Keratinocyte (primary cell): ENCODE measurements at regions not wholly inside any gene's neighbourhood (a gene's known extent, or its start where the extent isn't known, plus 50 kb on each side); places are given as distances from the start of the nearest gene placed in this dataset.

Experiments
- DNase-seq: peaks from one replicate; pipeline ENCODE4 v3.0.0-alpha.2; 2011; ENCODE audit warnings: low read depth, missing footprints, low spot score
- FAIRE-seq: peaks from 2 replicates; lab custom pipeline; 2011; peaks lifted over from hg19 to GRCh38; lab: Jason Lieb, UNC
- H2AFZ ChIP-seq: 2 replicates; pipeline ENCODE4 v1.6.0; 2012; ENCODE audit warnings: low read length, control low read depth, inconsistent platforms; ENCODE audit not compliant: control insufficient read depth
- H3K27ac ChIP-seq: 2 replicates; pipeline ENCODE4 v1.5.1; 2011; ENCODE audit warnings: low read length; ENCODE audit not compliant: control insufficient read depth, insufficient read depth
- H3K27me3 ChIP-seq: 3 replicates; pipeline ENCODE4 v1.6.0; 2011; ENCODE audit warnings: low read length; ENCODE audit not compliant: control insufficient read depth, insufficient read depth; ENCODE audit errors: extremely low read depth
- H3K36me3 ChIP-seq, 2 experiments: 2 replicates in 1 of 2; 3 replicates in 1 of 2; pipeline ENCODE4 v1.5.1; 2011; ENCODE audit warnings: low read length in 2 of 2, mild to moderate bottlenecking in 1 of 2; ENCODE audit not compliant: control insufficient read depth in 2 of 2, insufficient read depth in 2 of 2; ENCODE audit errors: extremely low read depth in 1 of 2
- H3K4me1 ChIP-seq: 3 replicates; pipeline ENCODE4 v1.5.1; 2011; ENCODE audit warnings: low read length; ENCODE audit not compliant: control insufficient read depth, insufficient read depth; ENCODE audit errors: extremely low read depth
- H3K4me2 ChIP-seq: 3 replicates; pipeline ENCODE4 v1.6.0; 2011; ENCODE audit warnings: low read depth, low read length; ENCODE audit not compliant: control insufficient read depth, insufficient read depth; ENCODE audit errors: extremely low read depth
- H3K4me3 ChIP-seq, 3 experiments: fragments of 200-600 bp in 1 of 3; sonication (generic) in 1 of 3; 2 replicates in 2 of 3; 3 replicates in 1 of 3; pipeline ENCODE4 v1.5.1; 2011 to 2016; ENCODE audit warnings: low read length in 3 of 3, mild to moderate bottlenecking in 3 of 3, control low read depth in 2 of 3, inconsistent platforms in 1 of 3, low read depth in 1 of 3, mixed read lengths in 1 of 3, mixed run types in 1 of 3, moderate library complexity in 1 of 3; ENCODE audit not compliant: control insufficient read depth in 2 of 3, insufficient read depth in 2 of 3; ENCODE audit errors: extremely low read depth in 1 of 3
- H3K79me2 ChIP-seq: 2 replicates; pipeline ENCODE4 v1.6.0; 2012; ENCODE audit warnings: low read length; ENCODE audit not compliant: control insufficient read depth, insufficient read depth
- H3K9ac ChIP-seq: 3 replicates; pipeline ENCODE4 v1.6.0; 2011; ENCODE audit warnings: low read length; ENCODE audit not compliant: control insufficient read depth, insufficient read depth; ENCODE audit errors: extremely low read depth
- H3K9me1 ChIP-seq: 3 replicates; pipeline ENCODE4 v1.6.0; 2011; ENCODE audit warnings: low read length; ENCODE audit not compliant: control insufficient read depth, insufficient read depth; ENCODE audit errors: extremely low read depth
- H3K9me3 ChIP-seq: 2 replicates; pipeline ENCODE4 v1.5.1; 2012; ENCODE audit warnings: low read depth, low read length; ENCODE audit not compliant: control insufficient read depth
- H4K20me1 ChIP-seq: 3 replicates; pipeline ENCODE4 v1.6.0; 2011; ENCODE audit warnings: low read length; ENCODE audit not compliant: control insufficient read depth, insufficient read depth; ENCODE audit errors: extremely low read depth
- CTCF ChIP-seq, 3 experiments: IDR thresholded peaks in 1 of 3; conservative IDR thresholded peaks in 1 of 3; optimal IDR thresholded peaks in 1 of 3; 2 replicates in 2 of 3; 3 replicates in 1 of 3; pipeline versions ENCODE3 to v1.5.1; 2011; ENCODE audit warnings: low read length in 3 of 3, mild to moderate bottlenecking in 3 of 3, moderate library complexity in 2 of 3, control low read depth in 1 of 3, inconsistent platforms in 1 of 3; ENCODE audit not compliant: insufficient read depth in 2 of 3; ENCODE audit errors: extremely low read depth in 1 of 3
- EZH2 ChIP-seq: IDR thresholded peaks from one replicate; pipeline ENCODE4 v1.6.1; 2012; ENCODE audit warnings: inconsistent platforms, mild to moderate bottlenecking, low read length, moderate library complexity
- dilution Hi-C: fragments of 300-500 bp; cut with MboI; formaldehyde crosslinking; loops from one replicate; pipeline ENCODE4 v1.7.0; 2020; ENCODE audit warnings: low sequenced_read_pairs; ENCODE audit not compliant: extremely low pct_ligation_motif_present

DNA sequence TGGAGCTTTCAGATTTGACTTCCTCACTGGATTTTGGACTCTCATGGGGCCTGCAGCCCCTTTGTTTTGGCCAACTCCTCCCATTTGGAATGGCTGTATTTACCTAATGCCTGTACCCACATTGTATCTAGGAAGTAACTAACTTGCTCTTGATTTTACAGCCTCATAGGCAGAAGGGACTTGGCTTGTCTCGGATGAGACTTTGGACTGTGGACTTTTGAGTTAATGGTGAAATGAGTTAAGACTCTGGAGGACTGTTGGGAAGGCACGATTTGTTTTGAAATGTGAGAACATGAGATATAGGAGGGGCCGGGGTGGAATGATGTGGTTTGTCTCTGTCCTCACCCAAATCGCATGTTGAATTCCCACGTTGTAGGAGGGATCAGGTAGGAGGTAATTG is 233.4 kb upstream of the GALNT5 start:
- Histone ChIP-seq H4K20me1 (no peaks in the 10 kb centered on the region), H3K9ac (no peak overlapping the region), H3K4me3 (no peak overlapping the region), H3K79me2 (no peaks in the 10 kb centered on the region), H3K9me3 (no peaks in the 10 kb centered on the region), H3K27ac (no peak overlapping the region), H3K27me3 (no peaks in the 10 kb centered on the region), H3K36me3 (no peaks in the 10 kb centered on the region), H2AFZ (no peak overlapping the region), H3K9me1 (no peaks in the 10 kb centered on the region), H3K4me1 (no peaks in the 10 kb centered on the region), H3K4me2 (no peak overlapping the region)
- FAIRE-seq (no peak), DNase-seq (no peak)
- dilution Hi-C loops, result no loop called here
- TF ChIP-seq EZH2 (no peak), CTCF (optimal IDR thresholded peaks at IDR 0.05 in 1 of 3, IDR thresholded peaks at IDR 0.05 in 1 of 3, conservative IDR thresholded peaks at IDR 0.05 in 1 of 3; ENCODE audit: extremely low read depth in 1 of 3, insufficient read depth in 2 of 3, low read length in 3 of 3) (no peak)

DNA sequence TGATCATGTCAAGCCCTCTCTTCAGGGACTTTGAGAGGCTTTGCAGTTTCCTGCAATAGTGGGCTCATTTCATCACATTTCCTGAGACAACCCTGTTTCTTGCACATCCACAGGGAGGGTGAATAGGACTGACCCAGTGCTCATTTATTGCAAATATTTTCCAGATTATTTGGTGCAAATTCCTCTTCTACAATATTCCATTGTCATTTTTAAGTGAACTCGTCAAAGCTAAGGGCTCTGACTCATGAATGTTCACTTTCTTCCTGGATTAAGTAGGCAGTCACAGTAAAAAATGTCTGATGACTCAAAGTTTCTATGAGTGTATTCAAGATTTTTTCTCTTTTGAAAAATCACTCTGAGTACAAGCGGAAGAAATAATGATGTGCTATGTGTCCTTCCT is 225.5 kb upstream of the GALNT5 start:
- dilution Hi-C loops, result no loop called here
- H3K79me2 ChIP-seq, result no peaks in the 10 kb centered on the region
- H4K20me1 ChIP-seq, result no peaks in the 10 kb centered on the region
- H3K9me3 ChIP-seq, result no peaks in the 10 kb centered on the region
- H2AFZ ChIP-seq, result no peak overlapping the region
- no peaks in the 10 kb centered on the region for H3K9me1 ChIP-seq
- DNase-seq, result peak; percentile 38
- no peak for TF ChIP-seq EZH2
- TF ChIP-seq CTCF (optimal IDR thresholded peaks at IDR 0.05 in 1 of 3, IDR thresholded peaks at IDR 0.05 in 1 of 3, conservative IDR thresholded peaks at IDR 0.05 in 1 of 3; ENCODE audit: extremely low read depth in 1 of 3, insufficient read depth in 2 of 3, low read length in 3 of 3), result no peak
- peak overlapping the region; percentile 37 for H3K27ac ChIP-seq
- H3K4me3 ChIP-seq, result no peak overlapping the region
- no peak overlapping the region for H3K9ac ChIP-seq
- H3K27me3 ChIP-seq, result no peaks in the 10 kb centered on the region
- peak overlapping the region; percentile 45 for H3K4me2 ChIP-seq
- peaks cover 9% of the 10 kb centered on the region for H3K4me1 ChIP-seq
- H3K36me3 ChIP-seq, result no peaks in the 10 kb centered on the region
- peak; percentile 70 for FAIRE-seq
